HG02623 (cell line): ENCODE measurements at regions not wholly inside any gene's neighbourhood (a gene's known extent, or its start where the extent isn't known, plus 50 kb on each side); places are given as distances from the start of the nearest gene placed in this dataset.

Experiments
- ATAC-seq: cut with Tn5 transposase; IDR thresholded peaks from one replicate; pipeline ENCODE4 v1.9.1; 2021; ENCODE audit warnings: moderate library complexity; ENCODE audit not compliant: unreplicated experiment

- no peak for ATAC-seq
Measured at GRCh38 chr3:124429129-124429815, 301.0 kb upstream of the UMPS start.

- no peak for ATAC-seq
Measured at GRCh38 chr3:124431331-124431994, 298.8 kb upstream of the UMPS start.

GRCh38 chr3:124434176-124434575, 296.1 kb upstream of the UMPS start:
- ATAC-seq = no peak

DNA sequence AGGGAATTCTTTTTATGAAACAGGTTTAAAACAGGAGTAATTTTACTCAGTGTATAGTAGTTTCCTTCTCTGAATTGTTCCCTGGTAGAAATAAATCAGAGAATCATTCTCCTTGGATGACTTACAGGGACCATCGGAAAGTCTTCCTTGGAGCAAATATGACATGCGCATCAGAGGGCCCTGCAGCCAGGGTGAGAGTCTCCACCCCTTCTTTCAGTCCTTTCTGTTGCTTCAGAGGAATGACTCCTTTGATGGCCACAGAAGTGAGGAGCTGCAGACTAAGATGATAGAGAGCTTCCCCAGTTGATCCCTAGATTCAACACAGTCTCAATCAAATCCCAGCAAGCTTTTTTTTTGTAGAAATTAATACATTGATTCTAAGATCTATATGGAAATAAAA, 294.8 kb upstream of the UMPS start:
- no peak for ATAC-seq

DNA sequence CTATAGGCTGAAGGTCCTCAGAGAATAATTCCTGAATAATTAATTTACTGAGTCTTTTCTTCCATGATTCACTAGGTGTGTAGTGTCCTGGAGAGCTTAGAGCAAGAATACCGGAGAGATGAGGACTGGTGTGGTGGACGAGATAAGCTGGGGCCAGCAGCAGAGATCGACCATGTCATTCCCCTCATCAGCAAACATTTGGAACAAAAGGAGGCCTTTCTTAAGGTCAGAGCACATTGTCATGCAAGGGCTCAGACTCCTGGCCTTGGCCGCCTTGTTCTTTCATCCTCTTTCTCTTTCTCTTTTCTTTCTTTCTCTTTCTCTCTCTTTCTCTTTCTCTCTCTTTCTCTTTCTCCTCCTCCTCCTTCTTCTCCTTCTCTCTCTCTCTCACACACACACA, 291.4 kb upstream of the UMPS start:
- ATAC-seq = no peak

GRCh38 chr3:124439603-124440002, 290.6 kb upstream of the UMPS start:
- no peak for ATAC-seq

GRCh38 chr3:124441766-124442165, 288.5 kb upstream of the UMPS start:
- ATAC-seq = no peak

DNA sequence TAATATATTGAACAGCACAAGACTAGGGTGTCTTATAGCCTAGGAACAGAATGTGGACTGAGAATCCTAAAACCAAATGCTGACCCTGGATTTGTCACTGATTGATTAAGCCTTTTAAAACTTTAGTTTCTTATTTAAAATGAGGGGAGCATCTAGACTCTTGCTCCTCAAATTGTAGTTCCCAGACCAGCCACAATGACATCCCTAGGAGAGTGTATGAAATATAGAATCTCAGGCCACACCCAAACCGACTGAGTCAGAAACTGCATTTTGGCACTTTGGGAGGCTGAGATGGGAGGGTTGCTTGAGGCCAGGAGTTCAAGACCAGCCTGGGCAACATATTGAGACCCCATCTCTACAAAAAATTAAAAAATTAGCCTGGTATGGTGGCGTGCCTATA, 287.8 kb upstream of the UMPS start:
- ATAC-seq = no peak

DNA sequence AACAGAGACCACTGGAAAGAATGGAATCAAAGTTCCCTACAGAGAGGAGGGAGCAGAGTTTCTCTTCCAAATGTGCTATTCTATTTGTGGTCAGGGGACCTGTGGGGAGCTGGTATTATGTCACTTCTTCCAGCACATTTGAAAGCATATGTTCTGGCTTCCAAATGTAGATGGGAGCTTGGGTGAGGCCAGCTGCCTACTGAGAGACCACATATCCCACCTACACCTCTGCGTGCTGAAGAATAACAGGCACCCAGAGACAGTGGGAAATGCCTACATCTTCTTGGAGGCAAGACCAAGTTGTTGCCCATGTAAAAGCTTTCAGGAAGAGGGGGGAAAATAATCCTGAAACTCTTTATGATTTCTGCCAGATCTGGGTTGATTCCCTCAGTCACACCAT, 286.8 kb upstream of the UMPS start:
- ATAC-seq = no peak

DNA sequence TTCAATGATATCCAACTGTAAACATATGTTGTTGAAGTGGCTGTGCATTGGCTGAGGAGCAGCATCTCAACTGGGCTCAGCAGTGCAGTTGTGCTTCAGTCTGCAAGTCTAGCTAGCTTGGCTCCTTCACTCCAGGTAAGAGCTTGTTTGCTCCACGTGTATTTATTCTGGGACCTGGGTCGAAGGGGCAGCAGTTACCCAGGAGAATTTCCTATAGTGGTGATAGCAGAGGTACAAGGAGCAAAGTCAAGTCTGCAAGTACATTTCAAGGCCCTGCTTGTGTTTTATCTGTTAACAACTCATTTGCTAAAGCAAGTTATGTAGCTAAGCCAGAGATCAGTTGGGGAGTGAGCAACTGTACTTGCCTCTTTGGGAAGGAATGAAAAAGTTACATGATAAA, 286.2 kb upstream of the UMPS start:
- ATAC-seq = no peak

DNA sequence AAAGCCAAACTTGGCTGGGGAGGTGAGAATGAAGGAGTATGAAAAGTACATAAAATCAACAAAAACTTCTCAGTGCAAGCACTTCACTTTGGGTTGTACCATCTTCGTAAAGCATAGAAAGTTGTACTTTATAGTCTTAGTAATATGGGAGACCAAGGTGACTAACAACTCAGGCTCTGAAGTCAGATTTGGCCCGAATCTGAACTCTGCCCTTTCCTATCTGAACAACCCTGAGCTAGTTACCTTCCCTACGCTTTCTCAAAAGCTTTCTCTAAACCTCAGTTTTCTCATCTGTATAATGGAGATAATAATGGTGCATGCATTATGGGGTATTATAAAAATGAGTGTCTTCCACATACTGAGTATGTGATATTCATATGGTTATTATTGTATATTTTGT, 285.4 kb upstream of the UMPS start:
- no peak for ATAC-seq

- no peak for ATAC-seq
Measured at GRCh38 chr3:124447845-124448244, 282.4 kb upstream of the UMPS start.

DNA sequence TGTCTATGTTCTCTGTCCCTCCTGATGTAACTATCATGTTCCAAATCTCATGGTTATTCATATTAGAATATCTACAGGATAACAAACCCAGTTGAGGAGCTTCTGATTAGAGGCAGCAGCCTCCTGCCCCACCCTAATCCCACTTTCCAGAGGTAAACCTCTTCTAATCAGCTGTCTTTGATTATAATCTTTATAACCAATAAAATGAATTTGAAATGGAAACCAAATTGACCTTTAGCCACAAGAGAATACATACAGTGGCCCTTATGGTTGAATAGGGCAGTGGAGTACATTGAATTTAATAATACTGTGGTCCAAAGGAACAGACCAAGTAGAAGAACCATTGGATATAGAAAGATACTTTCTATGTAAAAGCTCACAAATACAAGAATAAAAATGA, 281.3 kb upstream of the UMPS start:
- ATAC-seq = no peak

- no peak for ATAC-seq
Measured at GRCh38 chr3:124450366-124450765, 279.9 kb upstream of the UMPS start.

- ATAC-seq = no peak
Measured at GRCh38 chr3:124451630-124452317, 278.5 kb upstream of the UMPS start.

GRCh38 chr3:124453189-124453588, 277.1 kb upstream of the UMPS start:
- no peak for ATAC-seq

GRCh38 chr3:124455891-124456290, 274.4 kb upstream of the UMPS start:
- ATAC-seq = no peak

DNA sequence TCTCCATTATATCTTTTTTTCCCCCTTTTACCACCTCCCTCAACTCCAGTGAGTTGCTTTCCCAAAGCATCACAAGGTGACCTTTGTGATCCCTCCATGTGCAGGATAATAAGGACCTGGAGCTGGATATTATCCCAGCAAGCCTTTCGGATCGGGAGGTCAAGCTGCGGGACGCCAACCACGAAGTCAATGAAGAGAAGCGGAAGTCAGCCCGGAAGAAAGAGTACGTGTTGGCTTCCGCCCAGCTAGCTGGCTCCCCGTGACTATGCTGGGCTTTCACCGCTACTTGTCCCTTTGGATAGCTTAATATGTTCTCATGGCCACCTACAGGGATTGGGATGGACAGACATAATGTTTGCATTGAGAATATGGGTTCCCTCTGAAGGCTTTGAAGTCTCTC, 273.7 kb upstream of the UMPS start:
- no peak for ATAC-seq

DNA sequence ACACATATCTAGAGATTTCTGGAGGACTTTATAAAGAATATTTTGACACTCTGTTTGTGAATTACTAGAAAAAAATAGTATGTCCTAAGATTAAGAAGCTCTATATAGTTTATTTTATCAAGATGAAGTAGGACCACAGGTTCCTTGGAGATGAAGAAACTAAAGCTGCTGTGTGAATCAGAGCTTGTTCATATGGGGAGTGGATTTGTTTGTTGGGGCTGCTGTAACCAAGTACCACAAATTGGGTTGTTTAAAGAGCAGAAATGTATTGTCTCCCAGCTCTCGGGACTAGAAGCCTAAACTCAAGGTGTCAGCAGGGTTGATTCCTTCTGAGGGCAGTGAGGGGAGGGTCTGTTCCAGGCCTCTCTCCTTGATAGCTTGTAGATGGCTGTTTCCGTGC, 270.6 kb upstream of the UMPS start:
- no peak for ATAC-seq

GRCh38 chr3:124461126-124461525, 269.1 kb upstream of the UMPS start:
- ATAC-seq = no peak

DNA sequence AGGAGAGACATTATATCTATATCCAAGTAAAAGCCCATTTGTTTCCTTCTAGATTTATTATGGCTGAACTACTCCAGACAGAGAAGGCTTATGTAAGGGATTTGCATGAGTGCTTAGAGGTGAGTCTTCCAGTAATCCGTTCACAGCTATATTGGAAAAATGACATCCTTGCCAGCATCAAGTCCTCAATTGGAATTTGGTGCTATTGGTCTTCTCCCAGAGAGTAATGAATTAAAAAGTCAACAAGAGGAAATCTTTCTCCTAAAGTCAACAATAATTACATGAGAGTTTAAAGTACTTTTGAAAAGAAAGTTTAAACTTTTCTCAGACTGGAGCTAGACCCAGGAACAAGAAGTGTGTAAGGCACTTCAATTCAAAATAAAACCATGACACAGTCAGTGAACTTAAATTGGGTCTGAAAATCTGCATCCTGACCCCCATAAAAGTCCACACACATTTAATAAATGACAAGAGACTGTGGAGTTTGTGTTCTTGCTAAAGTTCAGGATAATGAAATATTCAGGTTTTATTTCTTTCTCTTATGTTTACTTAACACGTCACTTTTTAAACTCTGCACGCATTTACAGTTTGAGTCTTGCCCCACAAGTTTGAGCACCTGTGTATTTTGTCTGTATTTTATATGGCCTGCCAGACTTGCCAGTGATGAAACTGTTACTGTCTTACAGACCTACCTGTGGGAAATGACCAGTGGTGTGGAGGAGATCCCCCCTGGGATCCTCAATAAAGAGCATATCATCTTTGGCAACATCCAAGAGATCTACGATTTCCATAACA, 268.2 kb upstream of the UMPS start:
- no peak for ATAC-seq

- ATAC-seq = no peak
Measured at GRCh38 chr3:124463234-124463633, 267.0 kb upstream of the UMPS start.
